Anterior cingulate cortex (tissue), 58 donors: ENCODE measurements at regions not wholly inside any gene's neighbourhood (a gene's known extent, or its start where the extent isn't known, plus 50 kb on each side); places are given as distances from the start of the nearest gene placed in this dataset.

Experiments used
- DNase-seq, 58 donors: peaks; one replicate each; lab custom pipeline; 2025; lab: John Stamatoyannopoulos, UW

GRCh38 chr2:16311521-16312440 lies 353.9 kb downstream of the CYRIA start:
- no peak for DNase-seq

- DNase-seq: no peak
Measured at GRCh38 chr2:16308816-16309215, 356.8 kb downstream of the CYRIA start.

- DNase-seq: no peak
Measured at GRCh38 chr2:16304876-16305590, 360.6 kb downstream of the CYRIA start.

DNA sequence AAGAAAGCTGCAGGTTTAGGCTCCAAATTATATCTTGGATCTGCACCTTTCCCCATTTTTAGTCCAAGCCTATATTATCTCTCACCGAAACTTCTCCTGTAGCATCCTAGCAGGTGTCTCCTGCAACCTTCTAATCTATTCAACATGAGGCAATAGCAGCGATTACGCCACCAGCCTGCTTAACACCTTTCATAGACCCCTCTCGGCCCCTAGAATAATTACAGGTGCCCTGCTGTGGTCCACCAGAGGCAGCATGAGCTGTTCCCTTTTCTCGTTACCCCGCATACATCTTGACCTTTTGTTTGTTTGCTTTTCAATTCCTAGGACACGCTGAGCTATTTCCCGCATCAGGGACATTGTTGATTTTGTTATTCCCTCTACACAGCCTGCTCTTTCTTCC lies 361.9 kb downstream of the CYRIA start:
- DNase-seq: no peak

DNA sequence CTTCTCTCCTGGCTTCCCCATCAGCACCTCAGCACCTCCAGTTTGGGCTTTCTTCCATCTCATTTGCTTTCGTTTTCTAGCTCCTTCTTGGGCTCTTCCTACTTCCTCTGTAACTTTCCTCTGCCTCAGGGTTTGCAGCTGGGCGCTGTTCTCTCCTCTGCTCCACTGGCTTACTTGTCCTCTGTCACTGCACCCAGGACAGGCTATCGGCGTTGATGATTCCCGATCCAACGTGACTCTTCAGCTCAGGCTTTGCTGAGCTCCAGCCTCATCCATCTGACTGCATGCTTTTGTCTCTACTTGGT lies 362.4 kb downstream of the CYRIA start:
- DNase-seq: no peak

- no peak for DNase-seq
Measured at GRCh38 chr2:16302431-16303272, 362.3 kb downstream of the MYCN start.

DNA sequence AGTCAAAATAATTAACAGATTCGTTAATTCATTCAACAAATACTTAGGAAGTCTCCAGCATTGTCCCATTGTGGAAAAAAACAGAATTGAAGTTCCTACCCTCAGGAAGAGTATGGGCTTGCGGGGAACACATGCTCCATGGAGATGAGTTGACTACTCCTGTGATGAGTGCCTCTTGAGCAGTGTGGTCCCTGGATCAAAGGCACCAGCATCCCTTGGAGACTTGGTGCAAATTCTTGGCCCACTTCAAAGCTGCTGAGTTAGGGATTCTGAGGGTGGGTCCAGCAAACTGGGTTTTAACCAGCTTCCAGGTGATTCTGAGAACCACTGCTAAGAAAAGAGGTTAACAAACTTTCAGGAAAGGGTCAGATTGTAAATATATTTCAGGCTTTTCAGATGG lies 361.6 kb downstream of the MYCN start:
- DNase-seq: no peak

GRCh38 chr2:16298866-16299265 lies 358.5 kb downstream of the MYCN start:
- no peak for DNase-seq

GRCh38 chr2:16296331-16297250 lies 356.2 kb downstream of the MYCN start:
- no peak for DNase-seq

DNA sequence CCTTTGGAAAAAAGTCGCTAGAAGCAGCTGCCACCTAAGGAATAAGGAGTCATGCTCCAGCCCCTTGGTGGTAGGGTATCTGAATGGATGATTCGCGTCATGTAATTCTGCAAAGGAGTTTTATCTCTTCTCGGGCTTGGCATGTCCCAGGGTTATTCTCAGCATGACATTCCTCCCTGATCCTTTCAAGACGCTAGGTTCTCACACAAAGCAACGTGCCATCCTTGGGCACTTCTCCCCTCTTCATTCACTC lies 355.6 kb downstream of the MYCN start:
- DNase-seq: no peak

DNA sequence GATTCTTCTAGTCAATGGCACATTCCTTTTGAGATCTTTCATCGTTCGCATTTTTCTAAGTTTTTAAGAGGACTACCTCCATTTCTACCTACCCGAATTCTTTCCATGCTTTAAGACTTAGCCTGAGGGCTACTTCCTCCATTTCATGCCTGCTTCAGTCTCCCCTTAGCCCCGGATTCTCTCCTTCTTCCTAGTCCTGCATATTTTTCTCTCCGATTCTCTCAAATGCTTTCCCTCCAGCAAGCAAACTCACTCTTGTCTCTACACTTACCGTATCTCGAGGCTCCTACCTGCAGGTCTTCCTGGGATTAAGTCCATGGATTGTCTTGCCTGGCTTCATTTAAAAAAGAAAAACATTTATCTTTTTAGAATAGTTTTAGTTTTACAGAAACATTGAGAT lies 354.4 kb downstream of the MYCN start:
- DNase-seq: no peak

DNA sequence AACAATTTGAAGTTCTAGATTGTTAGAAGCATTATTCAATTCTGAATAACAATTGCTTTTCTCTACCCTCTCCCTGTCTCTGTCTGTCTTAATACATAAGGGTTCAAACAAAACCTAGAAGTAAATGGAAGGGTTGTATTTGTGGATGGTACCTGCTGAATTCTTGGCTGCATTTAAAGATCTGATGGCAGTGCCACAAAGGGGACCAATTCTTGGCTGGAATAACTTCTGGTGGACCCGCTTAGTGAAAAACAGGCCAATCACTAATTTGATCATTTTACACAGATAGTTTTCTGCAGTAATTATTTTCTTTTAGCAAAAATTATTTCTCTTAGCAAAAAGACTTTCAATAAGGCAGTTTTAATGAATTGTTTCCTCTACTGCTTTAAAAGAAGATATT lies 353.5 kb downstream of the MYCN start:
- DNase-seq: no peak

DNA sequence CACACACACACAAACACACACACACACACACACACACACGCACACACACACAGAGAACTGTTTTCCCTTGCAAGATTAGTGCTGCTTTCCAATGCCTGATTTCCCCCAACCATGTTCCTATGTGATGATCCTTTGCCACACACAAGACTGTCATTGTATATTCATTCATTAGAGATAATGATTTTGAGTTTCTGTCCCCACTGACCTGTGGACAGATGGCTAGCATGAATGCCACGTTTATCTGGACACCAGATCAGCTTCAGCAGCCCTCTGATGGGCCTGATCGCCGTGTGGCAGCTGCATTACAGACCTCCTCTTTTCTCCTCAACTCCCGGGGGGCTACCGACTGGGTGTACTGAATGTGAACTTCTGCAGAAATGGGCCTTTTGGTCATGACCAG lies 353.0 kb downstream of the MYCN start:
- no peak for DNase-seq

- no peak for DNase-seq
Measured at GRCh38 chr2:16291731-16292550, 351.6 kb downstream of the MYCN start.

GRCh38 chr2:16291226-16291625 lies 350.9 kb downstream of the MYCN start:
- DNase-seq: no peak

- no peak for DNase-seq
Measured at GRCh38 chr2:16290311-16291020, 350.1 kb downstream of the MYCN start.

GRCh38 chr2:16288371-16289112 lies 348.2 kb downstream of the MYCN start:
- DNase-seq: no peak

DNA sequence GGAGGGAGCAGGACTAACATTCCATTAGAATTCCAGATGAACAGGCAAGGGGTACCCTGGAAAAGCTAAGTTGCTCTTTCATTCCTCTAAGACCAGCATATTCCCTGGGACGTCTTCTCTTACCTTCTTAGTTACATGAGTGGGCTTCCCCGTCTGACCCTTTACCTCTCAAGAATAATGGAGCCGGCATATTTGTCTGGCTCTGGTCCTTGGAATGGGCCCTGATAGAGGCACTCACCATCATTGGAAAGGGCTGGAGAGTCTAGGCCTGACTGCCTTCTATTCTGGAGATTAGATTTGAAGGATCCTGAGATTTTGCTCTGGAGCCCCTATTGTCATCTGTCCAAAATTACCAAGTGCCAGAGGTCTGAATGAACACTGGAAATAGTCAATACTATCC lies 347.5 kb downstream of the MYCN start:
- DNase-seq: no peak
